ENCODE measurements at regions not wholly inside any gene's neighbourhood (a gene's known extent, or its start where the extent isn't known, plus 50 kb on each side); places are given as distances from the start of the nearest gene placed in this dataset.

- TF ChIP-seq REST (IDR thresholded peaks at IDR 0.05; ENCODE audit: insufficient read depth in 1 of 2, low read depth in 2 of 2, low read length in 2 of 2) = no peak
- no peak for TF ChIP-seq SIN3A (IDR thresholded peaks at IDR 0.05; ENCODE audit: borderline replicate concordance, insufficient read depth, low read length)
- TF ChIP-seq TAF1 (IDR thresholded peaks at IDR 0.05; ENCODE audit: borderline replicate concordance, insufficient read depth, low read length) = no peak
- TF ChIP-seq POLR2AphosphoS5 (IDR thresholded peaks at IDR 0.05; ENCODE audit: low read depth, low read length) = no peak
- TF ChIP-seq FOXP2 (optimal IDR thresholded peaks at IDR 0.05; ENCODE audit: borderline replicate concordance, extremely low read depth, extremely low read length, insufficient read depth) = no peak
Measured at GRCh38 chr20:6715401-6715941, 52.0 kb upstream of the BMP2 start.

- TF ChIP-seq FOXP2 (optimal IDR thresholded peaks at IDR 0.05; ENCODE audit: borderline replicate concordance, extremely low read depth, extremely low read length, insufficient read depth) = no peak
- no peak for TF ChIP-seq TAF1 (IDR thresholded peaks at IDR 0.05; ENCODE audit: borderline replicate concordance, insufficient read depth, low read length)
- no peak for TF ChIP-seq POLR2AphosphoS5 (IDR thresholded peaks at IDR 0.05; ENCODE audit: low read depth, low read length)
- TF ChIP-seq SIN3A (IDR thresholded peaks at IDR 0.05; ENCODE audit: borderline replicate concordance, insufficient read depth, low read length) = no peak
- no peak for TF ChIP-seq REST (IDR thresholded peaks at IDR 0.05; ENCODE audit: insufficient read depth in 1 of 2, low read depth in 2 of 2, low read length in 2 of 2)
Measured at GRCh38 chr20:6714279-6714711, 53.2 kb upstream of the BMP2 start.

- TF ChIP-seq POLR2AphosphoS5 (IDR thresholded peaks at IDR 0.05; ENCODE audit: low read depth, low read length) (no peak), TAF1 (IDR thresholded peaks at IDR 0.05; ENCODE audit: borderline replicate concordance, insufficient read depth, low read length) (no peak), FOXP2 (optimal IDR thresholded peaks at IDR 0.05; ENCODE audit: borderline replicate concordance, extremely low read depth, extremely low read length, insufficient read depth) (no peak), SIN3A (IDR thresholded peaks at IDR 0.05; ENCODE audit: borderline replicate concordance, insufficient read depth, low read length) (no peak), REST (IDR thresholded peaks at IDR 0.05; ENCODE audit: insufficient read depth in 1 of 2, low read depth in 2 of 2, low read length in 2 of 2) (no peak)
Measured at GRCh38 chr20:6711951-6712649, 55.4 kb upstream of the BMP2 start.

- TF ChIP-seq FOXP2 (optimal IDR thresholded peaks at IDR 0.05; ENCODE audit: borderline replicate concordance, extremely low read depth, extremely low read length, insufficient read depth) (no peak), POLR2AphosphoS5 (IDR thresholded peaks at IDR 0.05; ENCODE audit: low read depth, low read length) (no peak), TAF1 (IDR thresholded peaks at IDR 0.05; ENCODE audit: borderline replicate concordance, insufficient read depth, low read length) (no peak), SIN3A (IDR thresholded peaks at IDR 0.05; ENCODE audit: borderline replicate concordance, insufficient read depth, low read length) (no peak)
Measured at GRCh38 chr20:6709910-6710595, 57.4 kb upstream of the BMP2 start.

- no peak for TF ChIP-seq POLR2AphosphoS5 (IDR thresholded peaks at IDR 0.05; ENCODE audit: low read depth, low read length)
- no peak for TF ChIP-seq FOXP2 (optimal IDR thresholded peaks at IDR 0.05; ENCODE audit: borderline replicate concordance, extremely low read depth, extremely low read length, insufficient read depth)
- no peak for TF ChIP-seq SIN3A (IDR thresholded peaks at IDR 0.05; ENCODE audit: borderline replicate concordance, insufficient read depth, low read length)
- no peak for TF ChIP-seq REST (IDR thresholded peaks at IDR 0.05; ENCODE audit: insufficient read depth in 1 of 2, low read depth in 2 of 2, low read length in 2 of 2)
- TF ChIP-seq TAF1 (IDR thresholded peaks at IDR 0.05; ENCODE audit: borderline replicate concordance, insufficient read depth, low read length) = no peak
Measured at GRCh38 chr20:6708010-6708409, 59.5 kb upstream of the BMP2 start.

All from PFSK-1 (cell line).